Fibroblast of skin of right biceps (primary cell): ENCODE measurements at regions not wholly inside any gene's neighbourhood (a gene's known extent, or its start where the extent isn't known, plus 50 kb on each side); places are given as distances from the start of the nearest gene placed in this dataset.

Experiments
- DNase-seq: peaks from one replicate; pipeline ENCODE4 v3.0.0-alpha.2; 2013

DNA sequence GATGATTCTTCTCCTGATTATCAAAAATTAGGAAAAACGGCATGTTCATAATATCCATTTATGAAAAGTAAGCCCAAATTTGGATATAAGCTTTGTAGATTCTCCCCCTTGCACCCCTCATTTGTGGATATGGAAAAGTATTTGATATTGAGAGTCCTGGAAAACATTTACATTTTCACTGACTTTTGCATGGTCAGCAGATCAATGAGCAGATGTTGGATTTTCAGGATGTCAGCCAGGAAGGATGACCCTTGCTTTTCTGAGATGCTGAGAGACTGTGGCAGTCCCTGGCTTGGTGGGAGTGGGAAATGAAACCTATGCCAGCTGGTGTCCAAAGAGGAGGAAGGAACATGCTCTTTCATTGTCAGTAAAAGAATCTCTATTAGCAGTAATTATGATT is 410.8 kb downstream of the DMAC1 start:
- no peak for DNase-seq

DNA sequence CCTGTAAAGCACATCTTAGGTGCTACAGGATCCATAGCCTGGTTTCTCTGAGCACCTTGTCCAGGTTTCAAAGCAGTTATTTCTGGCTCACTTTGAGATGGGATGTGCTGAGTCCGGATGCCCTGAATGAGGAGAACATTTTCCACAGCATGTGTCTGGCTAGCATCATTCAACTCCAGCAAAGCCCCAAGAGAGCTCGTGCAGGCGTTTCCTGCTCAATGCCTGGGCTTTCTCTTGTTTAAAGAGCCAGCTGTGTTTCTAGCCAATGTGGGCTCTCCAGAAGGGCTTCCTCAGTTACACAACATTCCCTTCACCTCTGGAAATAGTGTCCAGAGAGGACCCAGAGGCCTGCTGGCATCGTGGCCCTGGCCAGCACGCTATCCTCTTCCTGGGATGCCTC is 411.7 kb downstream of the DMAC1 start:
- DNase-seq = no peak

DNA sequence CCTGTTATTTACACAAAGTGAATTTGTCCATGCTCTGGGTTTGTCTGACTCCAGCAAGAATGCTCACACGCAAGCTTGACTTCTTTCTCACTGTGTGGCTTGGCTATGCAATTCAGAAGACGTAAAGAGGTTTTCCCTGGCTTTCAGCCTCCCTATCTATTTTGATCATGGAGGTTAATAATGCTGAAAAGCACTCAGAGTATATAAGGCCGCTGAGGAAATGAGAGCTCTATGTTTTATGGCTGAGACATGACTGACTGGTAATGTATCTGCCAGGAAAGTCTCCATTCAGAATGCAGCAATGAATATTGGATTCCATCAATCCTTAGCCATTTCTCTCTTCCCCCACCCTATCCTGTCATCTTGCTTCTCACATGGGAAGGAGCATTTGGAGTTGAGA is 417.3 kb downstream of the DMAC1 start:
- no peak for DNase-seq

- DNase-seq = no peak
These were observed 422.1 kb downstream of the DMAC1 start for GRCh38 chr9:7377489-7377888.

DNA sequence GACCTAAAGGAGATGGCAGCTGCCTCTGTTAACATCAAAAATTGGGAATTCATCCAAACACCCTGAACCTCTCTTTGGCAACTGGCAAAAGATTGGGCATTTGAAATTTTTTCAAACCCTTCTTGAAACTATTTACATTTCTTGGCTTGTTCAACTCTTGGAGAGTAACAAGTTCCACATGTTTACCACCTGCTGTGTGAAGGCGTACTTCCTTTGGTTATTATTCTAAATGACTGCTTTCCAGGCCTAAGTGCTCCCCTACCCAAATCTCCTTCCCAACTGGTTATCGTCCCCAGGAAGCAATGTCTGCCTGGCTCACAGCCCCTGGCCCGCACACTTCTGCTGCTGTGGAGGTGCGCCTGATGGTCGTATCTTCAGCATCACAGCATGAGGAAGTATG is 422.7 kb downstream of the DMAC1 start:
- DNase-seq = peak; percentile 12

GRCh38 chr9:7376213-7376612 is 423.4 kb downstream of the DMAC1 start:
- no peak for DNase-seq

- no peak for DNase-seq
These were observed 424.5 kb downstream of the DMAC1 start for GRCh38 chr9:7375013-7375511.

DNA sequence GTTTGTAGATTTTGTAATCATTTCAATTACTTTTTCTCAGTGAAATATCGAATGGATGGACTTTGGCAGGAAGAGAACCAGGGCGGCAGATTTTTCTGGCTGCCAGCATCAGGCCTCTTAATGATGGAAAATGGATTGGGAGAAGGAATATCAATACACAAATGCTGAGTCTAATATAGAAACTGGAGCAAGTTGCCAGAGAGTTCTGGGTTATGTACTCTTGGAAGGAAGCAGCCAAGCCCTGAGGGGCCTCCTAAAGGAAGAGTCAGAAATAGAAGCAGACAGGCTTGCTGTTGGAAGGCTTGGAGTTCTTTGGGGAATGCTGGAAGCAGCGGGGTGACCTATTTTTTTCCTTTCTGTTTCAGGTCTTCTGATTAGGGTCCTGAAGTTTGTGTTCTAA is 428.6 kb downstream of the DMAC1 start:
- no peak for DNase-seq

GRCh38 chr9:7370381-7370780 is 429.2 kb downstream of the DMAC1 start:
- no peak for DNase-seq

DNA sequence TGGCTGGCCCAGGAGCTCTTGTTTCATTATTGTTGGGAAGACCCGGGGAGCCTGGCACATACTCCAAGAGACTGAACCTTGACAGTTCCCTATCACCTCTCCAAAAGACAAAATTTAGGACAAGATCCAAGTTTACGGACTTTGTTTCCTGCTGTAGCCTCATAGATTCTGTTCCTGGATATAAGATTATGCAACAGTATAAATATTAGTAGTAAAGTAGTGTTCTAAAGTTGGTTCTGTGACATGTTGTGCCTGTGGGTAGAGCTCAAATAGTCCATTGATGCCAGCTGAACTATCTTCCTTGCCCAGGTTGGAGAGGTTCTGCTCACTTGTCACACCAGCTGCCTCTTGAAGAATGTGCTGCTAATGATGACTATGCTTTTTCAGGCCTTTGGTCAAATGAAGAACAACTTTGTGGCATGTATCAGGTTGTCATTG is 430.2 kb downstream of the DMAC1 start:
- no peak for DNase-seq

- DNase-seq = peak; percentile 79
These were observed 430.9 kb downstream of the DMAC1 start for GRCh38 chr9:7368410-7369292.

DNA sequence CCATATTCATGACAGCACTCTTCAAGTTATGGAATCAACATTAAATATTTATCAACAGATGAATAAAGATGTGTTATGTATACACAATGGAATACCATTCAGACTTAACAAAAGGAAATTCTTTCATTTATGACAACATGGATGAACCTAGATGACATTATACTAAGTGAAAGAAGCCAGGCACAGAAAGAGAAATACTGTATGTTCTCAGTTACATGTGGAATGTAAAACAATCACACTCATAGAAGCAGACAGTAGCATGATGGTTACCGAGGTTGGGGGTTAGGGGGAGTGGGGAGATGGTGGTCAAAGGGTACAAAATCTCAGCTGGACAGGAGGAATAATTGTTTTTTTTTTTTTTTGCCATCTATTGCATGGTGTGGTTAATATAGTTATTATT is 431.9 kb downstream of the DMAC1 start:
- DNase-seq = no peak

DNA sequence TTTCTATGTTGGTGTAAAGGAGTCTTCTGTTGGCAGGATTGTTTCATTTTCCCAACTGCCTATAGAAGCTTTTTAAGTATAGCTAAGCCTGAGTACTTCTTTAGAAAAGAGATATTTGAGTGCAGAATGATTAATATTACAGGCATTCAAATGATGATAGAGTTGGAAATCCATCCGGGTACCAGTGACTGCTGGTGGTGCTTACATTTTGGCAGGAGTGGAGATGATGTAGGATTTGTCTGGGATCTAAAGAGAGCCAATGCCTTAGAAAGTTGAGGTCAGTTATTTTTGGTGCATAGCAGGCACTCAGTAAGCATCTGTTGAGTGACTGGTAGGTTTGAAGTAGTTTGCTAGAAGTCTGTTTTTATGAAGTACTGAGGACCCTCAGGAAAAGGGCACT is 433.5 kb downstream of the DMAC1 start:
- peak; percentile 71 for DNase-seq

- DNase-seq = no peak
These were observed 435.7 kb downstream of the DMAC1 start for GRCh38 chr9:7363777-7364477.

DNA sequence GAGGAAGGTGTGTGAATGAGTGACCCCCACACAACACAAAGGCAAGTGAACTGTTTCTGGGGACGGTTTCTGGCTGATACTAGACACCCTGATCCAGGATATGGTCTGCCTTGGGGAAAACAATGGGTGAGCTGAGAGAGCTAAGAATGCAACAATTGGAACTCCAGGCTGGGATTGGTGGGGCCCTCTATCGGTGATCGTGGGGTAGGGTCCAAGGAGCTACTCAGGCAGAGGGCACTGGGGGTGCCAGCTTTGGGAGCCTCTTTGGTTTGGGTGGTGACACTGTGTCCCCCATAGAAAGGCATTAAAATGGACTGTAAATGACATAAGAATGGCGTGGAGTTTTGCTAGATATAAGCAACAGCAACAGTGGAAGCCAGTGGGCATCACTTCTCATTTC is 439.1 kb downstream of the DMAC1 start:
- no peak for DNase-seq

- DNase-seq = no peak
These were observed 440.7 kb downstream of the DMAC1 start for GRCh38 chr9:7358876-7359275.

DNA sequence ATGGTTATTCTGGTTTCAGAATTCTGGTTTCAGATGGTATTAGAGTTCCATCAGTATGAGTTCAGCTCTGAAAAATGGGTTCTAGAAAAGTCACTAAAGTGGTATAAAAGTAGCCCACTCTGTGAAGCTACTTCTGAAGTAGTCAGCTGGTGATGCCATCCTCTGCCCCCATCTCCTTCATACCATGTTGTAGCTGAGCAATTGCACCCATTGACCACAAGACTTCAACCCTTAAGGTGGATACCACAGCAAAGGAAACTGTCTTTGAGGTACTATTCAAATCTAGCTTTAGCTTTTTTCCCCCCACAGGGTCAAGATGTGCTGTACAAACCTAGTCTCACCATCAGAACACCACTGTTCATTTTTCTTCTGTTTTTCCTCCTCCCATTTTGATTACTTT is 444.9 kb downstream of the DMAC1 start:
- no peak for DNase-seq

DNA sequence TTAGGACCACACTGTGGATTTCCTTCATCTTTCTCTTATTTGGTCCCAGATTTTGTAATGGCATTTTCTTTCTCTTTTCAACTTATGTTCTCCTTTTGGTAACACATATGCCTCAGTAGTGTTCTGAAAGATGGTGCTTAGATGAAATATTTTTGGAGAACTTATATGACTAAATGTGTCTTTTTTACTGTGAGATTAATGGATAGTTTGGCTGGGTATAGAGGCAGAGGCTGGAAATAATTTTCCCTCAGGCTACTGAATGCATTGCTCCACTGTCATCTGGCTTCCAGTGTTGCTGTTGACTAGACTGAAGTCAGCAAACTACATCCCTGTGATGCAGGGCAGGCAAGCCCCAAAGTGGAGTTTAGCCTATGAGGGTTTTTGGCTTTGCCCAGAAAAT is 450.9 kb downstream of the DMAC1 start:
- no peak for DNase-seq

- no peak for DNase-seq
These were observed 452.0 kb downstream of the DMAC1 start for GRCh38 chr9:7347556-7347955.

DNA sequence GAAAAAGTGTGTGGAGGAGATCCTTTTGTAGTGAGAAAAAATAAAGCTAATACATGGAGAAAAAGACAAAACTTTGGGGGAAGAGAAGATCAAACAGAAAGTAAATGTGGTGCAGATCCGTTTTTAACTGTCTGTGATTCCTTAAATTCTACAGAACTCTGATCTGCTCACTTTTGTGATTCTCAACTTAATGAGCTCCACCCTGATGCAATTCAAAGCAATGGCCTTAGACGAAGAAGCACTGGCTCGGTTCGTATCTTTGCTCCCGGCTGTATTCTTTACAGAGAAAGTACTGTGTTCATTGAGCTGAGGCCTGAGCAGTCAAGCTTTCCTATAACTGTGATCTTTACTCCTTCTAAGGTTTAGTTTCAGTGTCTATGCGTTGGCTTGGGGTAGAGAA is 453.4 kb downstream of the DMAC1 start:
- DNase-seq = no peak

- DNase-seq = no peak
These were observed 456.8 kb downstream of the DMAC1 start for GRCh38 chr9:7342736-7343135.

DNA sequence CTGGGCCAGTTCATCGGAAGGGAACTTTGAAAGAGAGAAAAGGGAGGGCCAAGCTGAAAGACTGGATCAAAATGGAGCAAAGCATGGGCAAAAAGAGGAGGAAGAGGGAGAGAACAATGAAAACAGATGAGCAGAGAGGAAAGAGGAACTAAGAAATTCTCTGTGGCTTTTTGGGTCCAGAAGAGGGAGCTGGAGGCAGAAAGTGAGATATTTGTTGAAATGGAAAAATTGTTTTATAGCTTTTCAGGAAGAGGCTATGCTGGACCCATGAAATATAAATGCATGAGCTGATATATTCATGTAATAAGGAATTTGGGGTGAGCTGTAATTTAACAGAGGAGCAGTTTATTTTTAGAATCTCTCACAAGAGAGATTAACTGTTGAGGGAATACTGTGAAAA is 457.3 kb downstream of the DMAC1 start:
- no peak for DNase-seq

- DNase-seq = no peak
These were observed 458.0 kb downstream of the DMAC1 start for GRCh38 chr9:7341571-7341970.

DNA sequence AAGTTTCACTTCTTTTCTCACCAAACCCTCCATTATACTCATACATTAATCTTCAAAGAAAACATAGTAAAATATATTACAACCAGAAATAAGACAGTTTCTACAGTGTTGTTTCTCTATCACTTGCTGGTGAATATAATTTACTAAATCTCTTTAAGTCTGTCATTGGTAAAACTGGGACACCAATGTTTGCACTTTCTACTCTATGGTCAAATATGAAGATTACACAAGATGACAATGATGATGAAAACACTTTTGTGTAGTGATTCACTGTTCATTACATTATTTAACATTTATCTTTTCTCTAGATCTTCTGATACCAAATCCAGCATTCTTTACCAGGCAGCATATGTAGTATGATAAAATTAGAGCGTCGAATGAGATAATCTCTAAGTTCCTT is 459.1 kb downstream of the DMAC1 start:
- DNase-seq = no peak
